ENCODE measurements at regions not wholly inside any gene's neighbourhood (a gene's known extent, or its start where the extent isn't known, plus 50 kb on each side); places are given as distances from the start of the nearest gene placed in this dataset.

DNA sequence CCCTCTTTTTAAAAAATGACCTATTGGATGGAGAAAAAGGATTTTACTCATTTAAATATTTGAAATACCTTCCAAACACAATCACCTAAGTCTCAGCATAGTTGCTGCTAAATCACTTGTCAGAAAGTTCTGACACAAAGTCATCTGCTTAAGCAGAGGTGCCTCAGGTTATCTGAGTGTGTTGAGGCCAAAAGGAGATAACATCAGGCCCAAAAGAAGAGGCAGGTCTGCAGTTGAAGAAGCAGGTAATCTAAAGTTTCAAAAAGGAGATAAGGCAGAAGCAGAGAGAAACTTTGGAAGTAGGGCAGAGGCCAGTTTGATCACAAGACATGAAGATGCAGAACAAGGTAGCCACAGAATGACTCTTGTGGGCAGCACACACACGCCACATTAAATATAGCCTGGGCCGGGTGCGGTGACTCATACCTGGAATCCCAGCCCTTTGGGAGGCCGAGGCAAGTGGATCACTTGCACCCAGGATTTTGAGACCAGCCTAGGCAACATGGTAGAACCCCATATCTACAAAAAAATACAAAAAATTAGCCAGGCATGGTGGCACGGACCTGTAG, 175.7 kb upstream of the API5 start:
- ChIA-PET POLR2A (no interaction called here), CTCF (no interaction called here)
- Histone ChIP-seq H3K9me3 (ENCODE audit: control insufficient read depth, insufficient read depth, low read depth, low read length) (no peaks in the 10 kb centered on the region), H3K36me3 (ENCODE audit: control insufficient read depth, insufficient read depth, low read length) (no peaks in the 10 kb centered on the region), H3K27me3 (ENCODE audit: control insufficient read depth, insufficient read depth, low read length) (no peaks in the 10 kb centered on the region), H3K27ac (ENCODE audit: low read length) (no peak overlapping the region), H3K4me1 (ENCODE audit: control insufficient read depth, insufficient read depth, low read length) (no peaks in the 10 kb centered on the region), H3K4me3 (ENCODE audit: low read depth in 2 of 2, low read length in 2 of 2) (no peak overlapping the region)
- DNase-seq (ENCODE audit: low read depth, low spot score), result no peak
- no peak for TF ChIP-seq POLR2AphosphoS5 (IDR thresholded peaks at IDR 0.05; ENCODE audit: low read depth, low read length)
- TF ChIP-seq, protein P1, sequence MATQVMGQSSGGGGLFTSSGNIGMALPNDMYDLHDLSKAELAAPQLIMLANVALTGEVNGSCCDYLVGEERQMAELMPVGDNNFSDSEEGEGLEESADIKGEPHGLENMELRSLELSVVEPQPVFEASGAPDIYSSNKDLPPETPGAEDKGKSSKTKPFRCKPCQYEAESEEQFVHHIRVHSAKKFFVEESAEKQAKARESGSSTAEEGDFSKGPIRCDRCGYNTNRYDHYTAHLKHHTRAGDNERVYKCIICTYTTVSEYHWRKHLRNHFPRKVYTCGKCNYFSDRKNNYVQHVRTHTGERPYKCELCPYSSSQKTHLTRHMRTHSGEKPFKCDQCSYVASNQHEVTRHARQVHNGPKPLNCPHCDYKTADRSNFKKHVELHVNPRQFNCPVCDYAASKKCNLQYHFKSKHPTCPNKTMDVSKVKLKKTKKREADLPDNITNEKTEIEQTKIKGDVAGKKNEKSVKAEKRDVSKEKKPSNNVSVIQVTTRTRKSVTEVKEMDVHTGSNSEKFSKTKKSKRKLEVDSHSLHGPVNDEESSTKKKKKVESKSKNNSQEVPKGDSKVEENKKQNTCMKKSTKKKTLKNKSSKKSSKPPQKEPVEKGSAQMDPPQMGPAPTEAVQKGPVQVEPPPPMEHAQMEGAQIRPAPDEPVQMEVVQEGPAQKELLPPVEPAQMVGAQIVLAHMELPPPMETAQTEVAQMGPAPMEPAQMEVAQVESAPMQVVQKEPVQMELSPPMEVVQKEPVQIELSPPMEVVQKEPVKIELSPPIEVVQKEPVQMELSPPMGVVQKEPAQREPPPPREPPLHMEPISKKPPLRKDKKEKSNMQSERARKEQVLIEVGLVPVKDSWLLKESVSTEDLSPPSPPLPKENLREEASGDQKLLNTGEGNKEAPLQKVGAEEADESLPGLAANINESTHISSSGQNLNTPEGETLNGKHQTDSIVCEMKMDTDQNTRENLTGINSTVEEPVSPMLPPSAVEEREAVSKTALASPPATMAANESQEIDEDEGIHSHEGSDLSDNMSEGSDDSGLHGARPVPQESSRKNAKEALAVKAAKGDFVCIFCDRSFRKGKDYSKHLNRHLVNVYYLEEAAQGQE (IDR thresholded peaks at IDR 0.05; ENCODE audit: insufficient read depth in 1 of 2, low read depth in 2 of 2, low read length in 1 of 2), result no peak
- intact Hi-C loops (cut with micrococcal nuclease; ENCODE audit: unreplicated experiment), result no loop called here
- ATAC-seq, result no peak
- in situ Hi-C loops (cut with HindIII; ENCODE audit: low pct_unique_long_range_greater_than_20kb, low sequenced_read_pairs), result no loop called here
- BruUV-seq (replicated peaks), result no TSS peak

DNA sequence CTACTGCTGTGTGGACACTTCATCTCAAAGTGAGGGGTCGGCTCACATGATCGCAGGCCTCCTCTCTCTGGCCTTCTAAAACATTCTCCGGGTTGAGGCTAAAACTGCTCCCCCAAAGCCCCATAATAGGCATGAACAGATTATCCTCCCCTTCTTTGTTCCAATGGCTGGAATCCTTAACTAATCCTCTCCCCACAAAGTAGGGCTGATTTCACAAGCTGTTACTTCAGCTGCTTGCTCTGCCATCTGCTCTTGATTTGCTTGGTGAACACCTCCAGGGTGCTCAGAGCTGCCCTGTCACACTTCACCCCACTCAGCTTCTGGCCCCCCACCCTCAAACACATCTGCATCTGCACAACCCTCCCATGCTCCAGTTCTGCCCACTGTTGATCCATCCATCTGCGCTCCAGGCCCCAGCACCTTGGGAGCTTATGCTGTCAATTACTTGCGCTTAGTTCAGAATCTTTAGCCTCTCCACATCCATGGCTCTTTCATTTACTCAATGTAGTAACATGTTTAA, 173.1 kb upstream of the API5 start:
- BruUV-seq (replicated peaks), result no TSS peak
- Histone ChIP-seq H3K4me1 (ENCODE audit: control insufficient read depth, insufficient read depth, low read length) (no peaks in the 10 kb centered on the region), H3K27me3 (ENCODE audit: control insufficient read depth, insufficient read depth, low read length) (no peaks in the 10 kb centered on the region), H3K27ac (ENCODE audit: low read length) (no peak overlapping the region), H3K4me3 (ENCODE audit: low read depth in 2 of 2, low read length in 2 of 2) (no peak overlapping the region), H3K36me3 (ENCODE audit: control insufficient read depth, insufficient read depth, low read length) (no peaks in the 10 kb centered on the region), H3K9me3 (ENCODE audit: control insufficient read depth, insufficient read depth, low read depth, low read length) (no peaks in the 10 kb centered on the region)
- intact Hi-C loops (cut with micrococcal nuclease; ENCODE audit: unreplicated experiment) (no loop called here), in situ Hi-C loops (cut with HindIII; ENCODE audit: low pct_unique_long_range_greater_than_20kb, low sequenced_read_pairs) (no loop called here)
- POLR2A ChIA-PET, result no interaction called here
- CTCF ChIA-PET, result no interaction called here
- no peak for TF ChIP-seq POLR2AphosphoS5 (IDR thresholded peaks at IDR 0.05; ENCODE audit: low read depth, low read length)
- TF ChIP-seq, protein P2, sequence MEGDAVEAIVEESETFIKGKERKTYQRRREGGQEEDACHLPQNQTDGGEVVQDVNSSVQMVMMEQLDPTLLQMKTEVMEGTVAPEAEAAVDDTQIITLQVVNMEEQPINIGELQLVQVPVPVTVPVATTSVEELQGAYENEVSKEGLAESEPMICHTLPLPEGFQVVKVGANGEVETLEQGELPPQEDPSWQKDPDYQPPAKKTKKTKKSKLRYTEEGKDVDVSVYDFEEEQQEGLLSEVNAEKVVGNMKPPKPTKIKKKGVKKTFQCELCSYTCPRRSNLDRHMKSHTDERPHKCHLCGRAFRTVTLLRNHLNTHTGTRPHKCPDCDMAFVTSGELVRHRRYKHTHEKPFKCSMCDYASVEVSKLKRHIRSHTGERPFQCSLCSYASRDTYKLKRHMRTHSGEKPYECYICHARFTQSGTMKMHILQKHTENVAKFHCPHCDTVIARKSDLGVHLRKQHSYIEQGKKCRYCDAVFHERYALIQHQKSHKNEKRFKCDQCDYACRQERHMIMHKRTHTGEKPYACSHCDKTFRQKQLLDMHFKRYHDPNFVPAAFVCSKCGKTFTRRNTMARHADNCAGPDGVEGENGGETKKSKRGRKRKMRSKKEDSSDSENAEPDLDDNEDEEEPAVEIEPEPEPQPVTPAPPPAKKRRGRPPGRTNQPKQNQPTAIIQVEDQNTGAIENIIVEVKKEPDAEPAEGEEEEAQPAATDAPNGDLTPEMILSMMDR (IDR thresholded peaks at IDR 0.05), result no peak
- TF ChIP-seq SIN3A (IDR thresholded peaks at IDR 0.05; ENCODE audit: borderline replicate concordance, insufficient read depth, low read depth, low read length), result no peak
- no peak for TF ChIP-seq TCF7L2 (IDR thresholded peaks at IDR 0.05; ENCODE audit: low read depth, low read length)
- TF ChIP-seq, protein P1 (IDR thresholded peaks at IDR 0.05; ENCODE audit: insufficient read depth in 1 of 2, low read depth in 2 of 2, low read length in 1 of 2), result no peak
- ATAC-seq (no peak), DNase-seq (ENCODE audit: low read depth, low spot score) (no peak)

Data from Panc1 (cell line).